ENCODE measurements at regions not wholly inside any gene's neighbourhood (a gene's known extent, or its start where the extent isn't known, plus 50 kb on each side); places are given as distances from the start of the nearest gene placed in this dataset.

DNA sequence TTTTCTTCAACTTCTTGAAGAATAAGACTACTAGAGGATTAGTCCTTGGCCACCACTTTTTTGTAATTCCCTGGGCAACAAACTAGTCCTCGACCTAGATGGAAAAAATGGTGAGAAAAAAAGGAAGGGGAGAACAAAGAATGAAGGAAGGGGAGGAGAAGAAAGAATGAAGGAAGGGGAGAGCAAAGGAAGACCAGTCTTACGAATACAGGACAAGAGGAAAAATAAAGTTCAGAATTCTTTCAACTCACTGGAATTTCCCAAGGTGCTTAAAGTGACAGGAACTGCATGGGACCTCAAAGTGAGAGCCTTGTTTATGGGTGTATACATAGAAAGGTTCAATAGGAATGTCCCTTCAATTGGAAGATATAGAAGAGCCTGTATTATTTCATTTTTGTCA lies 509.3 kb upstream of the JARID2 start:
- DNase-seq (ENCODE audit: low read depth in 1 of 2, low spot score in 1 of 2): no peak
- no peak for TF ChIP-seq JUND (IDR thresholded peaks at IDR 0.05; ENCODE audit: low read depth)
- in situ Hi-C loops (cut with HindIII; ENCODE audit: low pct_unique_long_range_greater_than_20kb, low sequenced_read_pairs): no loop called here

DNA sequence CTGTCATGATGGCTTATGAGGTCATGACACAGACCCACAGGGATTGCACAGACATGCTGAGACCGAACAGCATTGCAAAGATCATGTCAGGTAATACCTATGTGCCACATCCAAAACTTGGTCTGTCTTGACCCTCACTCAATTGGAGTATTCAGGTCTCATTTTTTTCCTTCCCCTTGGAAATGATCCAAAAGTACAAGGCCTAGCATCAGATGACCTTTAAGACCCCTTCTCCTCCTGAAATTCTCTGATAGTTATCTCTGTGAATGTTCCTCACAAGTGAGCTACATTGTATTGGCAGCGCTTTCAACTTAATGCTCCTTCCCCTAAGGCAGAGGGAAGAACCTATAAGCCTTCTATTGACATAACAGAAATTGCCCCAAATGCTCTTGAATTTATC lies 507.4 kb upstream of the JARID2 start:
- no peak for DNase-seq (ENCODE audit: low read depth in 1 of 2, low spot score in 1 of 2)
- TF ChIP-seq JUND (IDR thresholded peaks at IDR 0.05; ENCODE audit: low read depth): no peak
- in situ Hi-C loops (cut with HindIII; ENCODE audit: low pct_unique_long_range_greater_than_20kb, low sequenced_read_pairs): no loop called here

DNA sequence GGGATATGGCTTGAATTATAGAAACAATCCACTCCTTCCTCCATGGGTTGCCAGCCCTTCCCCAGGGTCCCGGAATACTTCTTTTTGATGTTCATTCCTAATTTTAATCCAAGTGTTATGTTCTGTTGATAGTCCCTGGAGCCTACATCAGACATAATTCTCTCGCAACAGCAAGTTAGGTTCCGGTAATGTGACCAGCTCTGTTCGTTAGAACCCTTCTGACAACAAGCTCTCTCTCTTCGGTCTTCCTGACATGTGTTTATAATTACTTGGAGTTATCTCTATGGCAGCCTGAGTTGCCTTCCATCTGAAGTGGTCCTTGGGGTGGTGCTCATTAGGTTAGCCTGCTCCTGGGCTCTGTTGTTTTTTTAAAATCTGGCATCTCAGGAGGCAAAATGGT lies 506.9 kb upstream of the JARID2 start:
- in situ Hi-C loops (cut with HindIII; ENCODE audit: low pct_unique_long_range_greater_than_20kb, low sequenced_read_pairs): no loop called here
- TF ChIP-seq JUND (IDR thresholded peaks at IDR 0.05; ENCODE audit: low read depth): no peak
- DNase-seq (ENCODE audit: low read depth in 1 of 2, low spot score in 1 of 2): no peak

DNA sequence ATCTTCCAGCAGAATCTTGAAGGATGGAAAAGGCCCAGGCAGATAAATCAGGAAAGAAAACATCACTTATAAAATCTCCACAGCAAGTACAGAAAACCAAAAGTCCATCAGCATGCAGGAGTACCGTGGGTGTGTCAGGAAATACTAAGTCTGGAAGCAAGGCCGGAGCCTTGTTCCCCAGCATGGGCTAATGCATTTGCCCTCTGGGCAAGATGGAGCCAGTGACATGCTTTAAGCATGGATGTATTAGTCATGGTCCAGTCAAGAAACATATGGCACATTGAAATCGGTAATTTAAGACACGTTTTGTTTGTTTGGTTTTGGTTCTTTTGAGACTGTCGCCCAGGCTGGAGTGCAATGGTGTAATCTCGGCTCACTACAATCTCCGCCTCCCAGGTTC lies 506.0 kb upstream of the JARID2 start:
- DNase-seq (ENCODE audit: low read depth in 1 of 2, low spot score in 1 of 2): no peak
- in situ Hi-C loops (cut with HindIII; ENCODE audit: low pct_unique_long_range_greater_than_20kb, low sequenced_read_pairs): no loop called here
- TF ChIP-seq JUND (IDR thresholded peaks at IDR 0.05; ENCODE audit: low read depth): no peak

DNA sequence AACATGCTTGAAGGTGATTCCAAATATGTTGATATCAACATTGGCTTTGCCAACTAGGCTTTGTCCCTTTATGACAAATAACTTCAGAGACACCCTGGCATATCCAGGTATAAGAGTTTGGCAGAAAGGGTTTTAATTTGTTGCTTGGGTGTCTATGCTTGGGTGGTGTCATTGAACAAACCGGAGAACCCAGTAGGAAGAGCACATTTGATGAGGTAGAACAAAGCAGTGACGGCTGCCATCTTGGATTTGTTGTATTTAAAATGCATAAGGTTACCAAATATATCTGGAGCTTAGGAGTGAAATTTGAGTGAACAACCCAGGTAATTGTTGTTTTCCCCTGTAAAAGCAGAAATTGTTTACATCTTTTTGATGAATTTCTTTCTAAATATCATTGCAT lies 503.7 kb upstream of the JARID2 start:
- in situ Hi-C loops (cut with HindIII; ENCODE audit: low pct_unique_long_range_greater_than_20kb, low sequenced_read_pairs): no loop called here
- no peak for DNase-seq (ENCODE audit: low read depth in 1 of 2, low spot score in 1 of 2)
- TF ChIP-seq JUND (IDR thresholded peaks at IDR 0.05; ENCODE audit: low read depth): no peak

DNA sequence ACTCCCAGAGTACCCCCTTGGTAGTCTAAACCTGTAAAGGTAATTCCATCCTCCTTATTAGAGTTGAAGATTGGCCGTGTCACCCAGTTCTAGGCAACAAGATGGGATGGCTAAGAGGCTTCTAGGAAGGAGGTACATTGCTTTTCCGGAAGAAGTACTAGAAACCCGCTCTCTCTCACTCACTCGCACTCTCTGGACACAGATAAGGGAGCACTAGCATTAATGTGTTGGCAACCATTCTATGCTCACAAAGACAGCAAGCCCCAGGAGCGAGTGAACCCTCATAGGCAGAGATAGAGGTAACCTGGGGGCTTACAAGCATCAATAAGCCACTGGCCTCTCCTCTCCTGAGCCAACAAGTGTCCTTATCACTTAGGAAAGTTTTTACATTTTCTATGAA lies 503.2 kb upstream of the JARID2 start:
- no peak for DNase-seq (ENCODE audit: low read depth in 1 of 2, low spot score in 1 of 2)
- in situ Hi-C loops (cut with HindIII; ENCODE audit: low pct_unique_long_range_greater_than_20kb, low sequenced_read_pairs): no loop called here
- no peak for TF ChIP-seq JUND (IDR thresholded peaks at IDR 0.05; ENCODE audit: low read depth)

DNA sequence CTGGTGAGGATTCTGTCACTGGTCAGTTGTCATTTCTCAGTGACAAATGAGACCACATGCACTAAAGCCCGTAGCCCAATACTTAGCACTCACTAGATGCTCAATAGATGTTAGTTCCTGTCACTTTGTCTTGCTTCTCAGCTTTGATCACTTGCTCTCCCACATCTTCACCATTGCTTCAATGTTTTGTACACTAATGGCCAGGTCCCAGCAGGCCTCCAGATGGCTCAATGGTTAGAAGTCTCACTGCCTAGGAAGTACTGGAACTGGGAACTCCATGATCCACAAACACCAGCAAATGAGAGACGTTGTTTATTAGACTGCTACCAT lies 502.8 kb upstream of the JARID2 start:
- DNase-seq (ENCODE audit: low read depth in 1 of 2, low spot score in 1 of 2): no peak
- in situ Hi-C loops (cut with HindIII; ENCODE audit: low pct_unique_long_range_greater_than_20kb, low sequenced_read_pairs): no loop called here

DNA sequence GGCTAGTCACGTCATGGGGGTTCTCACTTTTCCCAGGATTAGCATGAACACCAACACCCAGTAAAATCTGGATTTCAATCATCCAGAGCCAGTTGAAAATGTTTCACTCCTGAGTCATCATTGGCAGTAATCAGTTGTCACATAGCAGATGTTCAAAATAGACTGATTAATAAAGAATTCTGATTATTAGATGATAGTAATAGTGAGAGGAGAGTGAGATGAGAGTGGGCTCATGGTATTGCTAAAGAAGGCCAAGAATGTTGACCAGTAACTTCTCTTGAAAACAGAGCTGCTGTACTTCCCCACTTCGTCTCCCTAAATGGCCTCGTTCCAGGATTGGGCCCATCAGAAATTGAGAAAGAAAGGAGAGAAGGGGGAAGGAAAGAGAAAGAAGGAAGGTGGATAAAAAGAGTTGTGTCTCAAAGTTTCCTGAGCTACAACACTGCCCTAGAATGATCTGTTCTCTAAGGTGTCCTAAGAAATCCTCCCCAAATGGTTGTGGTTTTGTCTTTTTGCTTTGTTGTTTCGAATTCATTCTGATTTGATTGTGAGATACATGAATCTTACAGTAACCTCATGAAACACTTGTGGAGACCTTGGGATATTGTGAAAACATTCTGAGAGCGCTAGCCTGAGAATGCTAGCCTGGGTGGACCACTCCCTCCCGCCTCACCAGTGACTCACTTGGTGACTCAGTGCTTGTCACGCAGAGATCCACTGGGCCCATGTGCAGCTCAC lies 502.2 kb upstream of the JARID2 start:
- in situ Hi-C loops (cut with HindIII; ENCODE audit: low pct_unique_long_range_greater_than_20kb, low sequenced_read_pairs): no loop called here
- no peak for TF ChIP-seq JUND (IDR thresholded peaks at IDR 0.05; ENCODE audit: low read depth)
- DNase-seq (ENCODE audit: low read depth in 1 of 2, low spot score in 1 of 2): no peak

More for the DNA sequence above, 502.8 kb upstream of the JARID2 start:
- TF ChIP-seq JUND (IDR thresholded peaks at IDR 0.05; ENCODE audit: low read depth): no peak

DNA sequence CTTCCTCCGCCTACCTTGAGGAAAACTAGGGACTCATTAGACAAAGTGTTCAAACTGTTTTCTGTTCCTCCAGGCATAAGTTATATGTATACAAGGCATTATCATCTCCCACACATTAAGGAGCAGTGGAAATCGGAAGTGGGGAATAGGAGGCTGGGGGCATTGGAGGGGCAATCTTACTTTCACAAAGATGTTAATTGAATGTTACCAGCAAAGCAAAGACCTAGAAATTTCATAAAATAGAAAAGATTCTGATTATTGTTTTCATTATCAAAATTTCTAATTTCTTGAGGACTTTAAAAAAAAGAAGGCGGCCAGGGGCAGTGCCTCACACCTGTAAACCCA lies 501.7 kb upstream of the JARID2 start:
- no peak for TF ChIP-seq JUND (IDR thresholded peaks at IDR 0.05; ENCODE audit: low read depth)
- in situ Hi-C loops (cut with HindIII; ENCODE audit: low pct_unique_long_range_greater_than_20kb, low sequenced_read_pairs): no loop called here
- DNase-seq (ENCODE audit: low read depth in 1 of 2, low spot score in 1 of 2): no peak

DNA sequence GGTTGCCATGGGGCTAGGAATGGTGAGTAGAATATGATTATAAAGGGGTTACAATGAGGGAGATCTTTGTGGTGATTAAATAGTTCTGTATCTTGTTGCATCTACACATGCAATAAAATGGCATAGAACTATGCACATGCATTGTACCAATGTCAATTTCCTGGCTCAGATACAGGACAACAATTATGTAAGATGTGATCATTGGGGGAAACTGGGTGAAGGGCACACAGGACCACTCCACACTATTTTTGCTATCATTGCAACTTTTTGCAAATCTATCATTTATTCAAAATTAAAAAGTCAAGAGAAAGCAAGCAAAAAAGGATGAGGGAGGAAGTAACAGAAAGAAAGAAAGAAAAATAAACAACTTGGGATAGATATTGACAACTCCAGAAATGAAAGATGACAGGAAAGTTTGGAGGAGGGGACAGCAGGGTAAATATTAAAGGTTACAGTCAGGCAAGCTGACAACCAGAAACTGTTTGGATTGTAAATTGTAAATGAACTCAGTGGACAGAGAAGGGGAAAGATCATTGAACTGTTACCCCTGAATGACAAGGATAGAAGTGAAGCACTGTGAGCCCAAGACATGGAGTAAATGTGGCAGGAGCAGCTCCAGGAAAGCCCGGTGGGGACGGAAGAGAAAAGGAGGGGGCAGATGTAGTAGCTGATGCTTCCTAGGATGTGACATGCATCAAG lies 499.6 kb upstream of the JARID2 start:
- DNase-seq (ENCODE audit: low read depth in 1 of 2, low spot score in 1 of 2): no peak
- in situ Hi-C loops (cut with HindIII; ENCODE audit: low pct_unique_long_range_greater_than_20kb, low sequenced_read_pairs): no loop called here
- no peak for TF ChIP-seq JUND (IDR thresholded peaks at IDR 0.05; ENCODE audit: low read depth)

DNA sequence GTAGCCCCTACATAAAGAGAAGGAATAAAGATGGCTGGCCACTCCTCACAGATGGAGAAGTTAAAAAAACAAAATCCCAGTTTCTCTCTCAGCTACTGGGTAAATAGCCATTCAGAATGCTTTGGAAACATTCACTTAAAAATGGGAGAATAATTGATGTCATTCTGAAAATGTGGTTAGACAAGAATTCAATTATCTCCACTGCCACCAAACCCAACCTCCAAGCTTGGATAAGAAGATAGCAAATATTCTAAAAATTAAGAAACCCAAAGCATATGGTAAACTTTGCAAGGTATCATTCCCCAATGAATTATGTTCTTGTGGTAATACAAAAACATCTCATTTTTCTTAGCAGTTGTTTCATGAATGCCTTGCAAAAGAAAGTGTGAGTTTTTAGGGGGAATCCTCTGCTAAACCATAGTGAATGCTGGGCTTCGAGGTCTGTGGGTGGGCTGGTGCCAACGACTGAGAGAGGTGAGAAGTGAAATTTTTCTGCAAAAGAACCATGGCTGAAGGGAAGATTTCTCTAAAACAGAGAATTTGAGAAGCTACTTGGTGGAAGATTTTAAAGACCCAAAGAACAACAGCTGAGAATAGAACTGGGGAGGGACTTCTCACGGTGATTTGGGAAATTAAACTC lies 497.9 kb upstream of the JARID2 start:
- in situ Hi-C loops (cut with HindIII; ENCODE audit: low pct_unique_long_range_greater_than_20kb, low sequenced_read_pairs): no loop called here
- no peak for TF ChIP-seq JUND (IDR thresholded peaks at IDR 0.05; ENCODE audit: low read depth)
- DNase-seq (ENCODE audit: low read depth in 1 of 2, low spot score in 1 of 2): no peak

DNA sequence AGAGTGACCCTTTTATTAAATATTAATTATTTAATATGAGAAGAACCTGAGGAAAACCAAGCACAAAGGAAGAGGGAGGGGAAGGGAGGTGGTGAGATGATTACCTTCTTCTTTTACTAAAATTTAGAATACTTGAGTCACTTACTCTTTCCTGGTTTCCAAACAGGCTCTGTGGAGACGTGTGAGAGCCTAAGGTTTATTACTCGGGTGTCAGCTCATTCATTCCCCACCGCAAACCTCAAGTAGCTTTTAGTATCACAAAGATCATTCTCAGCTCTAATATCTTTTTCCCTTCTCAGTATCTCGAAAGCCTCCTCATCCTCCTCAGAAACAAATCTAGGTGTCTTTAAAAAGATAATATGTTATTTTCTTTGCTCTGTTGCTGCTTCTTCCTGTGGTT lies 497.2 kb upstream of the JARID2 start:
- in situ Hi-C loops (cut with HindIII; ENCODE audit: low pct_unique_long_range_greater_than_20kb, low sequenced_read_pairs): no loop called here
- no peak for DNase-seq (ENCODE audit: low read depth in 1 of 2, low spot score in 1 of 2)

DNA sequence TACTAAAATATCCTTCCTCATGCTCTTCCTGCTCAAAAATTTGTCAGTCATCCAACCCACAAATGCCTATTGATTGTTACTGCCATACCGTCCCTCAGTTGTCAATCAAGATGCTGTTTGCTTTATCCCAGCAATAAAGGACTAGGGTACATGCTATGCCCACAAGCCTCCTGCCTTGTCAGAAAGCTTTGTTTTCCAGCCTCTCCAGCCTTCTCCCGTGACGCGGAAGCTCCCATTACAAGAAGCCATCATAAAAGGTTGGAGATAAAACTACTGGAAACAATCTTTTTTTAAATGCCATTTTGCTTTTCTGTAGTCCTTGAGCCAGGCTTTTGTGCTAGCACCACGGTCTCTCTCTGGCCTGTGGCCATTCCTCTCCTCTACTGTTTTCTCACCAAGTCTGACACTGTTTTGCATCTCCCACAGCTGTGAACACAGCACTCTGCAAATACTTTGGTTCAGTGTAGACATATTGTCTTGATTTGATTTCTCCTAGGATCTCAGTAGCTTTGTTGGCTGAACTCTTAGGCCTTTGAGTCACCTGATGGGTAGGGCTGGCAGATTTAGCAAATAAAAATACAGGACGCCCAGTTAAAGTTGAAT lies 495.7 kb upstream of the JARID2 start:
- no peak for DNase-seq (ENCODE audit: low read depth in 1 of 2, low spot score in 1 of 2)
- no peak for TF ChIP-seq JUND (IDR thresholded peaks at IDR 0.05; ENCODE audit: low read depth)
- in situ Hi-C loops (cut with HindIII; ENCODE audit: low pct_unique_long_range_greater_than_20kb, low sequenced_read_pairs): no loop called here

More for the DNA sequence above, 497.2 kb upstream of the JARID2 start:
- no peak for TF ChIP-seq JUND (IDR thresholded peaks at IDR 0.05; ENCODE audit: low read depth)
